ENCODE measurements at regions not wholly inside any gene's neighbourhood (a gene's known extent, or its start where the extent isn't known, plus 50 kb on each side); places are given as distances from the start of the nearest gene placed in this dataset.
"Not testable (repeated sequence)": the region's sequence is repeated elsewhere in the genome, so short reads cannot be mapped to it uniquely, and the experiment has no call there.

DNA sequence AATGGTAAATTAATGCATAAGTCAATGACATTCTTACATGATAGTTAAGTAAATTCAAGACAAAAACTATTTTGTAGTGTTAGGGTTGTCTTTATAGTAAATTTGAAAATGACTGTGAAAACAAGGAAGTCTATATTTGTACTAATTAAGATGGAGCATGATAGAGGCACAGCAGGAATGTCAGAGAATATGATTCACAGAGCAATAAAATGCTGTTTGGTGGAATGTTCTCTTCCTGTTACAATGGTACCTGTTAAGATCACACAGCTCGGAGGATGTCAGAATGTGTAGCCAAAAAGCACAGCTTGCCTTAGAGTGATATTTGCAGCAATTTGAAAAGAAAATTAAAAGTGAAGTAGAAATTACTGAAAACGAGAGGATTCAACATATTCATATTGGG, 2339.7 kb upstream of the RAG2 start:
- in situ Hi-C loops (cut with MboI; ENCODE audit: low pct_unique_long_range_greater_than_20kb, low sequenced_read_pairs, unreplicated experiment): no loop called here
- no peak for DNase-seq (ENCODE audit: low spot score)
- TF ChIP-seq, protein P1, sequence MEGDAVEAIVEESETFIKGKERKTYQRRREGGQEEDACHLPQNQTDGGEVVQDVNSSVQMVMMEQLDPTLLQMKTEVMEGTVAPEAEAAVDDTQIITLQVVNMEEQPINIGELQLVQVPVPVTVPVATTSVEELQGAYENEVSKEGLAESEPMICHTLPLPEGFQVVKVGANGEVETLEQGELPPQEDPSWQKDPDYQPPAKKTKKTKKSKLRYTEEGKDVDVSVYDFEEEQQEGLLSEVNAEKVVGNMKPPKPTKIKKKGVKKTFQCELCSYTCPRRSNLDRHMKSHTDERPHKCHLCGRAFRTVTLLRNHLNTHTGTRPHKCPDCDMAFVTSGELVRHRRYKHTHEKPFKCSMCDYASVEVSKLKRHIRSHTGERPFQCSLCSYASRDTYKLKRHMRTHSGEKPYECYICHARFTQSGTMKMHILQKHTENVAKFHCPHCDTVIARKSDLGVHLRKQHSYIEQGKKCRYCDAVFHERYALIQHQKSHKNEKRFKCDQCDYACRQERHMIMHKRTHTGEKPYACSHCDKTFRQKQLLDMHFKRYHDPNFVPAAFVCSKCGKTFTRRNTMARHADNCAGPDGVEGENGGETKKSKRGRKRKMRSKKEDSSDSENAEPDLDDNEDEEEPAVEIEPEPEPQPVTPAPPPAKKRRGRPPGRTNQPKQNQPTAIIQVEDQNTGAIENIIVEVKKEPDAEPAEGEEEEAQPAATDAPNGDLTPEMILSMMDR (IDR thresholded peaks at IDR 0.05; ENCODE audit: extremely low read depth, insufficient read depth, missing control alignments): no peak

DNA sequence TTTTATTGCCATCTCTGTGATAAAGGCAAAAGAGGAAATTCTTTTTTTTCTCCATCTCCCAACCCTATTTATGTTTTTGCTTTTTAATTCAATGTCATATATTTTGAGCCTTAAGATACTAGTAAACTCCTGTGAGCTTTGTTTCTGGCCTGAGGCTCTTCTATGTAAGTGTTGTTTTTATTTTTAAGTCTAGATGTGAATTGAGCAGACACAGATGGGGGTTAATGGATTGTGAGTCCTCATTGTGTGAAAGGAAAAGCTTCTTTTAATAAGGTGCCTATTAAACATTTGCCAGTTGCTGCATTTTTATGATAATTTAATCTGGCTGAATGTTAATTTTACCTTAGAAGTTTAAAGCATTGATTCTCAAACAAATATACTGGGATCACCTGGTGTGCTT, 2337.9 kb upstream of the RAG2 start:
- TF ChIP-seq, protein P1 (IDR thresholded peaks at IDR 0.05; ENCODE audit: extremely low read depth, insufficient read depth, missing control alignments): no peak
- DNase-seq (ENCODE audit: low spot score): no peak
- in situ Hi-C loops (cut with MboI; ENCODE audit: low pct_unique_long_range_greater_than_20kb, low sequenced_read_pairs, unreplicated experiment): no loop called here

DNA sequence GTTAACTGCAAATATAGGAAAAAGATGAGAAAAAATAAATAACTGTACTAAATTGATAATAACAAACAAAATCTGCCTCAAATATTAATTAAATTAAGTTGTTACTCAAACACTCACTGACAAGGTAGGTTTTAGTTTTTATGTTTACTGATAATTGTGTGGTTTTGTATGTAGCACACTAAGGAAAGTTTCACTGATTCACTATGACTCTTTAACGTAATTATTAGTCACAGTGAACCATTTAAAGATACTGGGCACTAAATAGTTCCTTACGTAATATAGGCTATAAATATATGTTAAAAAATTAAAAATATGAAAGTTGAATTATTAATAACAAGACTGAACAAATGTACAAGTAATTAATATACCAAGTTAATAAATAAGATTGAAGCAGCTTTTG, 2330.0 kb upstream of the RAG2 start:
- TF ChIP-seq, protein P1 (IDR thresholded peaks at IDR 0.05; ENCODE audit: extremely low read depth, insufficient read depth, missing control alignments): no peak
- in situ Hi-C loops (cut with MboI; ENCODE audit: low pct_unique_long_range_greater_than_20kb, low sequenced_read_pairs, unreplicated experiment): no loop called here
- no peak for DNase-seq (ENCODE audit: low spot score)

DNA sequence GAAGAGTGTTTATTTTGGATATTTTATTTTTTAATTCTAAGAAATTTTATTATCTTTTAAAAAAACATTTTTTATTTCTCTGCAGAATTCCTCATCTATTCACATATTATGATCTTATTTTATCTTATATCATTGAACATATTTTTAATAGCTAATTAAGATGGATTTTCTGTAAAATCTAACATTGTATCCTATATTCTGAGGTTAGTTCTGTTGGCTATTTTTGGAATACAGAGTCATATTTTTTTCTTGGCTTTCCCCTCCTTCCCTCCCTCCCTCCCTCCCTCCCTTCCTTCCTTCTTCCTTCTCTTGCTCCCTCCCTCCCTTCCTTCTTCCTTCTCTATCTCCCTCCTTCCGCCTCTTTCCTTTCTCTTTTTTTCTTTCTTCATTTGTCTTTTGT, 2326.6 kb upstream of the RAG2 start:
- TF ChIP-seq, protein P1 (IDR thresholded peaks at IDR 0.05; ENCODE audit: extremely low read depth, insufficient read depth, missing control alignments): no peak
- in situ Hi-C loops (cut with MboI; ENCODE audit: low pct_unique_long_range_greater_than_20kb, low sequenced_read_pairs, unreplicated experiment): no loop called here
- no peak for DNase-seq (ENCODE audit: low spot score)

DNA sequence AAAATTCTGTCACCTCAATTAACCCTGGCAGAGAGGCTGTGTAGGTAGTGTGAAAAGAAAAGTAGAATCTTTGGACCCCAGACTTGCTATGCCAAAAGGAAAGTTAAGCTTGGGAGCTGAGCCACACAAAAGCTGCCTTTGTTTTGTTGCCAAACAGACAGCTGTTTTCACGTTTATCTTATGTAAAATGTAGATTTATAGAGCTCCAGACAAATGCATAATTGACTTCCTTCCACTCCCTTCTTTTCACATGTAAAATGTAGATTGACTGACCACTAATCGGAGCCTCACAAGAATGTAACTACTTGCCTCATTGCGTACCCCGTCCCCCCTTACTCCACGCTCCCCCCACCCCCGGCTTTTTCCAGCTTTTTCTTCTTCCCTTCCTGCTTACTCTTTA, 2302.2 kb upstream of the RAG2 start:
- DNase-seq (ENCODE audit: low spot score): no peak
- TF ChIP-seq, protein P1 (IDR thresholded peaks at IDR 0.05; ENCODE audit: extremely low read depth, insufficient read depth, missing control alignments): no peak
- in situ Hi-C loops (cut with MboI; ENCODE audit: low pct_unique_long_range_greater_than_20kb, low sequenced_read_pairs, unreplicated experiment): no loop called here

DNA sequence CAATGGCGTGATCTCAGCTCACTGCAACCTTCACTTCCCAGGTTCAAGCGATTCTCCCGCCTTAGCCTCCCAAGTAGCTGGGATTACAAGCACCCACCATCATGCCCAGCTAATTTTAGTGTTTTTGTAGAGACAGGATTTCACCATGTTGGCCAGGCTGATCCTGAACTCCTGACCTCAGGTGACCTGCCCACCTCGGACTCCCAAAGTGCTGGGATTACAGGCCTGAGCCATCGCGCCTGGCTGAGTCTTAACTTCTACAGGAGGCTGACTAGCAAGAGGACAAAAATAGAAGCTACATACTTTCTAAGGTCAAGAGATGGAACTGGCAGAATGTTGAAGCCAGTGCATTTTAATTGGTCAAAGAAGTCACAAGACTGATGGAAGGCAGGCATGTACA, 2296.2 kb upstream of the RAG2 start:
- in situ Hi-C loops (cut with MboI; ENCODE audit: low pct_unique_long_range_greater_than_20kb, low sequenced_read_pairs, unreplicated experiment); DNase-seq (ENCODE audit: low spot score): not testable (repeated sequence)

DNA sequence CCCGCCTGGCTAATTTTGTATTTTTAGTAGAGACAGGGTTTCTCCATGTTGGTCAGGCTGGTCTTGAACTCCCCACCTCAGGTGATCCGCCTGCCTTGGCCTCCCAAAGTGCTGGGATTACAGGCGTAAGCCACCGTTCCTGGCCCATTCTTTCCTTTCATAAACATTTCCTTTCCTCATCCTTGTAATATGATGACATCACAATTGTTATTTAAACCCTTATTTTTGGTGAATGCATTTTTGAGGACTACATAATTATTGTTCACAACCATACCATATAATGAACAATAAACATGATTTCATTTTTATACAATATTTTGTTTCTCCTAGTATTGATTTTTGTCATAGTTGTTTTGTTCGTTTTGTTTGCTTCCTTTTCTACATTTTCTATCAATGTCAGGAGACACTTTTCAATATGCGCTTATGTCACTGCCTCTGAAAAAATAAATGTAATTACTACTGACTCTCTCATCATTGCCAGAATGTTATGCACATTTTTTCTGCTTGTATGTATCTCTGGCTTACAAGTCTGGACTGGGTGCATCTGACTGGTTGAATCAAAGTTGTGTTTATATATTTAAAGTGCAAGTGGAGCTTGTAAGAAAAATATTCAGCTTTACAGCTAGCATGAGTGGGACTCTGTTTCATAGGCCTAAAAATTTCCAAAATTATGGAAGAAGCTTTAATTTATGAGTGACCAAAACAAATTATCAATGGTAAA, 2286.3 kb upstream of the RAG2 start:
- no peak for DNase-seq (ENCODE audit: low spot score)
- in situ Hi-C loops (cut with MboI; ENCODE audit: low pct_unique_long_range_greater_than_20kb, low sequenced_read_pairs, unreplicated experiment): no loop called here
- TF ChIP-seq, protein P1 (IDR thresholded peaks at IDR 0.05; ENCODE audit: extremely low read depth, insufficient read depth, missing control alignments): no peak
